GM12878 (cell line): ENCODE measurements at regions not wholly inside any gene's neighbourhood (a gene's known extent, or its start where the extent isn't known, plus 50 kb on each side); places are given as distances from the start of the nearest gene placed in this dataset.

ENCODE experiments used
- ATAC-seq: fragments of 200-7000 bp; cut with Tn5 transposase; 3 replicates; pipeline ENCODE4 v1.9.1; 2020; ENCODE audit warnings: mild to moderate bottlenecking, moderate library complexity
- BruUV-seq: library from RNA; stranded (reverse); fragments of 400-500 nt; replicated peaks from 2 replicates; lab custom pipeline; 2021; lab: Mats Ljungman, UMichigan
- CTCF ChIA-PET: fragments of 300-600 bp; sonication (Branson Sonifier 250); formaldehyde crosslinking; extraction: SDS; loops from one replicate; lab custom pipeline; 2021; ENCODE audit warnings: inconsistent platforms; lab: Yijun Ruan, JAX
- POLR2A ChIA-PET: fragments of 350-600 bp; formaldehyde crosslinking; extraction: SDS; loops from one replicate; lab custom pipeline; 2021; ENCODE audit warnings: inconsistent platforms; lab: Charles Lee
- RAD21 ChIA-PET: fragments of 300-600 bp; sonication (Branson Sonifier 250); formaldehyde crosslinking; loops from one replicate; lab custom pipeline; 2023; ENCODE audit warnings: antibody characterized with exemption; ENCODE audit not compliant: unreplicated experiment; lab: Charles Lee
- SMC1A ChIA-PET: fragments of 300-600 bp; sonication (Branson Sonifier 250); formaldehyde crosslinking; loops from one replicate; lab custom pipeline; 2023; ENCODE audit not compliant: unreplicated experiment, uncharacterized antibody; lab: Charles Lee
- DNase-seq: peaks from one replicate; pipeline ENCODE4 v3.0.0-alpha.2; 2011; ENCODE audit warnings: low read depth, low spot score
- FAIRE-seq: peaks from 3 replicates; lab custom pipeline; 2011; peaks lifted over from hg19 to GRCh38; lab: Jason Lieb, UNC
- H2AFZ ChIP-seq: 2 replicates; pipeline ENCODE4 v1.6.0; 2011; ENCODE audit warnings: low read depth, low read length, control low read depth; ENCODE audit not compliant: control insufficient read depth
- H3K27ac ChIP-seq: 2 replicates; pipeline ENCODE4 v1.5.1; 2011; ENCODE audit warnings: control low read depth; ENCODE audit not compliant: control insufficient read depth, insufficient read depth
- H3K27me3 ChIP-seq, 2 experiments: replicated peaks in 1 of 2; 2 replicates each; pipeline versions ENCODE4 v1.6.0 to v1.6.1; 2011; ENCODE audit warnings: low read length in 1 of 2; ENCODE audit not compliant: control insufficient read depth in 2 of 2, insufficient read depth in 2 of 2
- H3K36me3 ChIP-seq, 2 experiments: 2 replicates each; pipeline ENCODE4 v1.5.1; 2011; ENCODE audit warnings: low read length in 1 of 2; ENCODE audit not compliant: control insufficient read depth in 2 of 2, insufficient read depth in 2 of 2
- H3K4me1 ChIP-seq: 2 replicates; pipeline ENCODE4 v1.6.1; 2011; ENCODE audit warnings: mild to moderate bottlenecking, low read length, moderate library complexity, mixed read lengths; ENCODE audit not compliant: control insufficient read depth, insufficient read depth
- H3K4me2 ChIP-seq: 2 replicates; pipeline ENCODE4 v1.6.0; 2011; ENCODE audit warnings: control low read depth; ENCODE audit not compliant: control insufficient read depth, insufficient read depth
- H3K4me3 ChIP-seq: fragments of 200-600 bp; sonication (generic); 2 replicates; pipeline ENCODE4 v1.5.1; 2016
- H3K79me2 ChIP-seq: 2 replicates; pipeline ENCODE4 v1.6.0; 2011; ENCODE audit warnings: low read length; ENCODE audit not compliant: control insufficient read depth, insufficient read depth
- H3K9ac ChIP-seq: 2 replicates; pipeline ENCODE4 v1.8.0; 2011; ENCODE audit warnings: low read length, control low read depth, mixed read lengths; ENCODE audit not compliant: control insufficient read depth, insufficient read depth
- H3K9me3 ChIP-seq: replicated peaks from 3 replicates; pipeline ENCODE4 v1.5.1; 2011; ENCODE audit warnings: mild to moderate bottlenecking, low read length; ENCODE audit not compliant: control insufficient read depth, insufficient read depth
- H4K20me1 ChIP-seq: 2 replicates; pipeline ENCODE4 v1.6.0; 2011; ENCODE audit not compliant: control insufficient read depth, insufficient read depth
- BHLHE40 ChIP-seq, 2 experiments: fragments of 450-650 bp in 1 of 2; IDR thresholded peaks; 2 replicates each; pipeline ENCODE4 v1.6.1; 2011 to 2017; ENCODE audit warnings: low read depth in 2 of 2, borderline replicate concordance in 1 of 2, improper control_type of control experiment in 1 of 2, low read length in 1 of 2, mild to moderate bottlenecking in 1 of 2
- CEBPZ ChIP-seq: fragments of 150-350 bp; IDR thresholded peaks from 2 replicates; pipeline ENCODE4 v1.6.1; 2016; ENCODE audit warnings: low read depth, low read length
- CHD2 ChIP-seq: IDR thresholded peaks from 2 replicates; pipeline ENCODE4 v1.6.1; 2011; ENCODE audit warnings: low read depth, low read length, improper control_type of control experiment, borderline replicate concordance
- E2F4 ChIP-seq: IDR thresholded peaks from 2 replicates; pipeline ENCODE4 v1.6.1; 2012; ENCODE audit warnings: low read depth, low read length, improper control_type of control experiment
- EP300 ChIP-seq, 2 experiments: fragments of 150-350 bp in 1 of 2; IDR thresholded peaks; 2 replicates each; pipeline ENCODE4 v1.6.1; 2011 to 2012; ENCODE audit warnings: low read depth in 2 of 2, low read length in 2 of 2, borderline replicate concordance in 1 of 2, improper control_type of control experiment in 1 of 2, inconsistent platforms in 1 of 2; ENCODE audit not compliant: control insufficient read depth in 1 of 2
- EZH2 ChIP-seq: IDR thresholded peaks from 2 replicates; pipeline ENCODE4 v1.6.1; 2012; ENCODE audit warnings: low read depth, mild to moderate bottlenecking, control low read depth, inconsistent platforms, low read length, borderline replicate concordance; ENCODE audit not compliant: control insufficient read depth
- GATAD2B ChIP-seq: fragments of 450-650 bp; conservative IDR thresholded peaks from 2 replicates; pipeline ENCODE4 v1.6.1; 2017; ENCODE audit warnings: low read depth, mild to moderate bottlenecking, moderate library complexity
- HCFC1 ChIP-seq: fragments of 150-350 bp; IDR thresholded peaks from 2 replicates; pipeline ENCODE4 v1.6.1; 2014; ENCODE audit warnings: low read length
- KLF5 ChIP-seq: fragments of 450-650 bp; IDR thresholded peaks from 2 replicates; pipeline ENCODE4 v1.6.1; 2014; ENCODE audit warnings: mild to moderate bottlenecking; ENCODE audit not compliant: partially characterized antibody
- NFIC ChIP-seq: IDR thresholded peaks from 2 replicates; pipeline ENCODE4 v1.6.1; 2012; ENCODE audit warnings: low read depth, mild to moderate bottlenecking, inconsistent platforms, low read length, moderate library complexity
- SIN3A ChIP-seq: IDR thresholded peaks from 2 replicates; pipeline ENCODE4 v1.6.1; 2012; ENCODE audit warnings: low read depth, low read length, improper control_type of control experiment
- STAT3 ChIP-seq: IDR thresholded peaks from 2 replicates; pipeline ENCODE4 v1.6.1; 2011; ENCODE audit warnings: low read depth, low read length, improper control_type of control experiment
- USF2 ChIP-seq: IDR thresholded peaks from 2 replicates; pipeline ENCODE4 v1.6.1; 2011; ENCODE audit warnings: low read depth, low read length, improper control_type of control experiment, borderline replicate concordance
- ZNF687 ChIP-seq: fragments of 450-650 bp; IDR thresholded peaks from 2 replicates; pipeline ENCODE4 v1.6.1; 2017; ENCODE audit warnings: mild to moderate bottlenecking, moderate library complexity
- WGBS: methylation state at CpG from one replicate; pipeline ENCODE4 v1.1.6; 2016; ENCODE audit warnings: low lambda C conversion rate; ENCODE audit not compliant: insufficient replicate concordance, insufficient coverage; ENCODE audit errors: missing lambda C conversion rate; 5-methylcytosine and 5-hydroxymethylcytosine counted together
- in situ Hi-C: fragments of 300-500 bp; cut with MboI; formaldehyde crosslinking; loops from 9 replicates; pipeline ENCODE4 v1.14.3; 2018; ENCODE audit warnings: mixed read lengths
- intact Hi-C: fragments of 100-400 bp; cut with micrococcal nuclease; formaldehyde crosslinking; loops from one replicate; pipeline ENCODE4 v1.14.2; 2022; ENCODE audit not compliant: unreplicated experiment

- no peak for TF ChIP-seq E2F4
- TF ChIP-seq KLF5: no peak
- no peak for TF ChIP-seq USF2
- no peak for TF ChIP-seq EZH2
- TF ChIP-seq GATAD2B: no peak
- TF ChIP-seq HCFC1: no peak
- no peak for TF ChIP-seq EP300 (IDR thresholded peaks at IDR 0.05; ENCODE audit: borderline replicate concordance in 1 of 2, control insufficient read depth in 1 of 2, low read depth in 2 of 2, low read length in 2 of 2)
Measured at GRCh38 chr11:121775276-121775675, 322.5 kb upstream of the SORL1-AS1 start (continued).

- Histone ChIP-seq H3K9me3 (no peaks in the 10 kb centered on the region), H3K4me3 (no peak overlapping the region), H3K9ac (no peak overlapping the region), H3K4me1 (no peaks in the 10 kb centered on the region), H3K4me2 (no peak overlapping the region), H3K79me2 (no peaks in the 10 kb centered on the region), H3K36me3 (no peaks in the 10 kb centered on the region; a peak in 1 of 4 replicates), H4K20me1 (no peaks in the 10 kb centered on the region), H3K27ac (no peak overlapping the region), H2AFZ (no peak overlapping the region), H3K27me3 (peaks cover 0 to 2% of the 10 kb centered on the region in 2 experiments; a peak in 2 of 4 replicates)
- ATAC-seq (no peak), DNase-seq (no peak), FAIRE-seq (no peak)
- ChIA-PET RAD21 (no interaction called here), POLR2A (no interaction called here), SMC1A (interaction anchor here (1.1 to 1.6 kb wide), 2 partner anchors 9 to 12 kb away, joined by 3 read pairs; no protein-coding TSS in a partner anchor), CTCF (no interaction called here)
- in situ Hi-C loops (no loop called here), intact Hi-C loops (no loop called here)
- BruUV-seq: no TSS peak
- 100% methylated on average over 2 of the region's 2 CpGs for WGBS
- TF ChIP-seq STAT3: no peak
- TF ChIP-seq CEBPZ: no peak
- no peak for TF ChIP-seq SIN3A
- TF ChIP-seq CHD2: no peak
- TF ChIP-seq BHLHE40 (IDR thresholded peaks at IDR 0.05; ENCODE audit: borderline replicate concordance in 1 of 2, low read depth in 2 of 2, low read length in 1 of 2): no peak
- TF ChIP-seq ZNF687: no peak
- TF ChIP-seq NFIC: no peak
Measured at GRCh38 chr11:121773076-121773475, 320.3 kb upstream of the SORL1-AS1 start.
